Gastrocnemius medialis (tissue), 4 donors: ENCODE measurements at regions not wholly inside any gene's neighbourhood (a gene's known extent, or its start where the extent isn't known, plus 50 kb on each side); places are given as distances from the start of the nearest gene placed in this dataset.

ENCODE experiments used
- CTCF ChIP-seq, 5 experiments: fragments of 450-650 bp in 3 of 5; fragments of 200-600 bp in 2 of 5; sonication (generic) in 2 of 5; IDR thresholded peaks in 4 of 5; conservative IDR thresholded peaks in 1 of 5; 1 replicate in 4 of 5; 2 replicates in 1 of 5; pipeline ENCODE4 v1.5.1; 2016 to 2019; ENCODE audit warnings: antibody characterized with exemption in 5 of 5, mild to moderate bottlenecking in 3 of 5, moderate library complexity in 3 of 5
- POLR2A ChIP-seq, 2 donors: fragments of 450-650 bp; IDR thresholded peaks; one replicate each; pipeline ENCODE4 v1.6.1; 2017; ENCODE audit warnings: antibody characterized with exemption in 2 of 2, mild to moderate bottlenecking in 2 of 2, moderate library complexity in 2 of 2

GRCh38 chr4:162634390-162634789 is 470.6 kb upstream of the FSTL5 start:
- TF ChIP-seq CTCF (IDR thresholded peaks at IDR 0.05 in 4 of 5, conservative IDR thresholded peaks at IDR 0.05 in 1 of 5) (no peak), POLR2A (IDR thresholded peaks at IDR 0.05) (no peak)
